Lower leg skin (tissue), 3 donors: ENCODE measurements at regions not wholly inside any gene's neighbourhood (a gene's known extent, or its start where the extent isn't known, plus 50 kb on each side); places are given as distances from the start of the nearest gene placed in this dataset.

Experiments used
- CTCF ChIP-seq, 3 donors: fragments of 450-650 bp; IDR thresholded peaks; one replicate each; pipeline ENCODE4 v1.5.1; 2016; ENCODE audit warnings: antibody characterized with exemption in 3 of 3, mild to moderate bottlenecking in 3 of 3, moderate library complexity in 2 of 3
- POLR2A ChIP-seq, 2 donors: fragments of 450-650 bp; IDR thresholded peaks; one replicate each; pipeline ENCODE4 v1.6.1; 2016 to 2017; ENCODE audit warnings: antibody characterized with exemption in 2 of 2, mild to moderate bottlenecking in 1 of 2, moderate library complexity in 1 of 2

GRCh38 chr5:67530609-67531255, 334.1 kb upstream of the CD180 start:
- TF ChIP-seq CTCF (IDR thresholded peaks at IDR 0.05) (no peak), POLR2A (IDR thresholded peaks at IDR 0.05) (no peak)
